Skin epidermis (tissue), 12 donors: ENCODE measurements at regions not wholly inside any gene's neighbourhood (a gene's known extent, or its start where the extent isn't known, plus 50 kb on each side); places are given as distances from the start of the nearest gene placed in this dataset.

Experiments used
- H3K27ac ChIP-seq, 21 experiments: fragments of 200-600 bp; sonication (generic) in 11 of 21; one replicate each; pipeline ENCODE4 v1.5.0; 2020; ENCODE audit warnings: mild to moderate bottlenecking in 3 of 21, inconsistent platforms in 2 of 21, moderate library complexity in 2 of 21
- H3K4me3 ChIP-seq, 7 experiments: fragments of 200-600 bp; sonication (generic) in 2 of 7; one replicate each; pipeline ENCODE4 v1.5.0; 2020; ENCODE audit warnings: inconsistent platforms in 2 of 7, mild to moderate bottlenecking in 2 of 7, moderate library complexity in 1 of 7

DNA sequence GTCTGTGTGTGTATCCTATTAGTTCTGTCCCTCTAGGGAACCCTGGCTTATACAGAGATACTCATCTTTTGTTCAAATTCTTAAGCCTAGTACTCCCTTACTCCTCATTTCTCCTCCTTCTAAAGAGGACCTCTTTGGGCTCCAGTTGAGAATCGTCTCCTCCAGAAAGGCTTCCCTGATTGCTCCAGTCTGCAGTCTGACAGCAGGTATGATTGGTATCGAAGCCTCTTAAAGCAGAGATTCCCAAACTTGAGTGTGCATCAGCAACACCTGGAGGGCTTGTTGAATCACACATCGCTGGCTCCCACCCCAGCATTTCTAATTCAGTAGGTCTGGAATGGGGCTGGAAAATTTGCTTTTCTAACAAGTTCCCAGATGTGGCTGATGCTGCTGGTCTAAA lies 60.9 kb upstream of the NMNAT3 start:
- H3K27ac ChIP-seq, result no peak overlapping the region
- H3K4me3 ChIP-seq, result no peak overlapping the region

DNA sequence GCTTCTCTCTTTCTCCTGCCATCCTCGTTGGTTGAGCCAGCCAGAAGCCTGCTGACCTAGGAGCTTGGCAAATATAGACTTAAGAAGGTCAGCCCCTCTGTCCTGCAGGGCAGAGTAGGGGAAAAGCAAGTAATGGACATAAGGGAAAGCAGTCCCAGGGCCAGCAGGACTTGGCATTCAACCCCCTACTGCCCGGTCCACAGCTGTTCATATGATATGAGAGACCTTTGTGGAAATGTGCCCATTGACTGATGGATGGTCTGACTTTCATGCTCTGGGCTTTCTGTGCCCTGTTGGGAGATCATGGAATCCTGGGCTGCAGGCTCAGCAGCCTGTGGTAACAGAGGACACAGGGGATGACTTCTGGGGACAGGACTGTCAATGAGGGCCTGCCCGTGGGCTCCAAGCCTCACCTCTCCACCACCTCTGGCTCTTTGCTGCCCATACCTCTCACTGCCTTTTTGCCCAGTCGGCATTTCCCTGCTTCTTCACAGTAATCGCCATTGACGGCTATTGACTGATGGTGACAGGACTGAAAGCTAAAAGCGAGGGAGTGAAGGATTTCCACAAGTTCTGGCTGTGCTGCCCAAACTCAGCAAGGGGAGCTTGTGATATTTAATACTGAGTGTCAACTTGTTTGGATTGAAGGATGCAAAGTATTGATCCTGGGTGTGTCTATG lies 60.0 kb upstream of the NMNAT3 start:
- no peak overlapping the region for H3K27ac ChIP-seq
- no peak overlapping the region for H3K4me3 ChIP-seq

GRCh38 chr3:139735191-139735590 lies 57.4 kb upstream of the NMNAT3 start:
- Histone ChIP-seq H3K27ac (no peak overlapping the region), H3K4me3 (no peak overlapping the region)

DNA sequence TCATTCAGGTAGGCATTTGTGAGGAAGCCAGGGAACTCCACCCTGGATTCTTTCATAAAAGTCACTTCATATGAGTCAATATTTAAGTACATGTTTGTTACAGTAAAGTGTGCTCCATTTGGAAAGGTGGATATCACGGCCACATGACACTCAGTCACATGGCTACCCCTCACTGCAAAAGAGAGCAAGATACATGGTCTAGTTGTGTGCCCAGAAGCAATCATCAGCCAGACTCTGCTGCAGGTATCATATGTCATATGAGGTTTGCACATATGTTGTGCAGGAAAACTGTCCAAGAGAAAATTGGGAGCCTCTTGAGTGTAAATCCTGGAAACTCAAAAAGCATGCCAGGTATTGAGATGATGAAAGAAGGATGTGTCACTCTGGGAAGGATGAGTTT lies 55.0 kb upstream of the NMNAT3 start:
- Histone ChIP-seq H3K4me3 (no peak overlapping the region), H3K27ac (no peak overlapping the region)

- H3K4me3 ChIP-seq, result no peak overlapping the region
- H3K27ac ChIP-seq, result no peak overlapping the region
These were observed 51.5 kb upstream of the NMNAT3 start for GRCh38 chr3:139729300-139729699.

DNA sequence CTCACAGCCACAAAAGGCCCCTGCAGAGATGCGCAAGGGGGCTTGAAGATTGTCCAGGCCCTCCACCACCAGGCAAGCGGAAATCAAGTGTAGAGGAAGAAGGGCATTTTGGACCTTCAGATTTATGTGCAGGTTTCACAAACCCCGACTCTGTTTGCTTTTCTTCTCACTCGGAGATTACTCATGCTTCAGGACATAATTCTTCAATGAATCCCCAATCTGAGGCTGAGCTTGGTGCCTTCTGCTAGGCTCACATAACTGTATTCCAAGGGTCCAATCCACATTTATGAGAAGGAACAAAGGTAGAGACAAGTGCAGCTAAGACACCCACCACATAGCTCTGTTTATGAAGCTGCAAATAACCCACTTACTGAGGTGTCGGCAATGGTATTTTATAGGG lies 50.6 kb upstream of the NMNAT3 start:
- H3K4me3 ChIP-seq, result no peak overlapping the region
- no peak overlapping the region for H3K27ac ChIP-seq
